AG04450 (cell line): ENCODE measurements at regions not wholly inside any gene's neighbourhood (a gene's known extent, or its start where the extent isn't known, plus 50 kb on each side); places are given as distances from the start of the nearest gene placed in this dataset.
A peak's percentile ranks its signal among the peaks of the same experiment; 100 is the strongest.

ENCODE experiments used
- CTCF ChIA-PET: fragments of 300-600, 350-600 bp; formaldehyde crosslinking; extraction: SDS; loops from one replicate; lab custom pipeline; 2022; ENCODE audit warnings: antibody characterized with exemption, inconsistent platforms; lab: Charles Lee
- POLR2A ChIA-PET: fragments of 350-600 bp; formaldehyde crosslinking; extraction: SDS; loops from one replicate; lab custom pipeline; 2021; ENCODE audit warnings: antibody characterized with exemption, inconsistent platforms; lab: Yijun Ruan, JAX
- DNase-seq: peaks from one replicate; pipeline ENCODE4 v3.0.0-alpha.2; 2011; ENCODE audit warnings: low read depth, low spot score
- H3K27ac ChIP-seq: one replicate; pipeline ENCODE4 v1.5.1; 2012; ENCODE audit warnings: low read depth, low read length, control low read depth
- H3K27me3 ChIP-seq: one replicate; pipeline ENCODE4 v1.6.0; 2012; ENCODE audit warnings: low read length; ENCODE audit not compliant: control insufficient read depth, insufficient read depth
- H3K4me3 ChIP-seq: 2 replicates; pipeline ENCODE4 v1.5.1; 2011; ENCODE audit warnings: mild to moderate bottlenecking, low read depth, low read length, control low read depth
- H3K9me3 ChIP-seq: 2 replicates; pipeline ENCODE4 v1.5.1; 2012; ENCODE audit warnings: low read length; ENCODE audit not compliant: control insufficient read depth, insufficient read depth
- CTCF ChIP-seq: IDR thresholded peaks from 2 replicates; pipeline ENCODE4 v1.5.1; 2011; ENCODE audit warnings: low read depth, low read length, control low read depth, inconsistent platforms

- CTCF ChIA-PET: interaction anchor here (0.7 to 6.2 kb wide), 17 partner anchors 8 to 779 kb away, joined by 3 to 66 read pairs (median 8); no protein-coding TSS in a partner anchor
- no peak for DNase-seq
- no peak overlapping the region for H3K4me3 ChIP-seq
- POLR2A ChIA-PET: no interaction called here
- H3K27ac ChIP-seq: no peak overlapping the region
- no peaks in the 10 kb centered on the region for H3K9me3 ChIP-seq
- peaks cover 2% of the 10 kb centered on the region for H3K27me3 ChIP-seq
- peak; percentile 56 for TF ChIP-seq CTCF
These were observed 139.1 kb upstream of the FMN2 start for GRCh38 chr1:239952348-239953308.

GRCh38 chr1:239954836-239955235, 136.8 kb upstream of the FMN2 start:
- Histone ChIP-seq H3K4me3 (no peak overlapping the region), H3K9me3 (no peaks in the 10 kb centered on the region), H3K27me3 (peaks cover 2% of the 10 kb centered on the region), H3K27ac (no peak overlapping the region)
- DNase-seq: no peak
- CTCF ChIA-PET: interaction anchor here (0.6 to 6.2 kb wide), 3 partner anchors 23 to 44 kb away, joined by 3 to 66 read pairs (median 4); no protein-coding TSS in a partner anchor
- no peak for TF ChIP-seq CTCF
- POLR2A ChIA-PET: no interaction called here

- no peak for DNase-seq
- Histone ChIP-seq H3K27me3 (peaks cover 5% of the 10 kb centered on the region), H3K9me3 (no peaks in the 10 kb centered on the region), H3K27ac (no peak overlapping the region), H3K4me3 (no peak overlapping the region)
- ChIA-PET POLR2A (no interaction called here), CTCF (interaction anchor here (6.2 kb wide), 1 partner anchor 32 kb away, joined by 66 read pairs; no protein-coding TSS in a partner anchor)
- no peak for TF ChIP-seq CTCF
These were observed 136.3 kb upstream of the FMN2 start for GRCh38 chr1:239955431-239955830.

GRCh38 chr1:239956263-239956662, 135.4 kb upstream of the FMN2 start:
- H3K27ac ChIP-seq: no peak overlapping the region
- ChIA-PET CTCF (no interaction called here), POLR2A (no interaction called here)
- DNase-seq: no peak
- peaks cover 5% of the 10 kb centered on the region for H3K27me3 ChIP-seq
- TF ChIP-seq CTCF: no peak
- no peaks in the 10 kb centered on the region for H3K9me3 ChIP-seq
- no peak overlapping the region for H3K4me3 ChIP-seq

GRCh38 chr1:239958063-239958462, 133.6 kb upstream of the FMN2 start:
- CTCF ChIA-PET: interaction anchor here (1.2 to 1.5 kb wide), 2 partner anchors 18 to 19 kb away, joined by 4 to 7 read pairs; no protein-coding TSS in a partner anchor
- POLR2A ChIA-PET: no interaction called here
- TF ChIP-seq CTCF: no peak

More at GRCh38 chr1:239958063-239958462, 133.6 kb upstream of the FMN2 start:
- no peak overlapping the region for H3K4me3 ChIP-seq
- H3K27ac ChIP-seq: no peak overlapping the region
- H3K9me3 ChIP-seq: no peaks in the 10 kb centered on the region
- no peak for DNase-seq
- peaks cover 5% of the 10 kb centered on the region for H3K27me3 ChIP-seq
